Memory B cell (primary cell): ENCODE measurements at regions not wholly inside any gene's neighbourhood (a gene's known extent, or its start where the extent isn't known, plus 50 kb on each side); places are given as distances from the start of the nearest gene placed in this dataset.

ENCODE experiments used
- ATAC-seq: fragments of 150-1000 bp; cut with Tn5 transposase; 2 replicates; pipeline ENCODE4 v1.10.0; 2021; ENCODE audit warnings: low read depth, mild to moderate bottlenecking, moderate library complexity
- DNase-seq, 2 donors: peaks; one replicate each; pipeline ENCODE4 v3.0.0; 2022; ENCODE audit warnings: low spot score in 2 of 2
- H3K27ac Mint-ChIP-seq: one replicate; pipeline ENCODE4 v1.8.0; 2022; ENCODE audit warnings: mild to moderate bottlenecking, moderate library complexity, mixed read lengths
- H3K27me3 Mint-ChIP-seq: one replicate; pipeline ENCODE4 v1.8.0; 2022; ENCODE audit warnings: mixed read lengths
- H3K36me3 Mint-ChIP-seq: one replicate; pipeline ENCODE4 v1.8.0; 2022; ENCODE audit warnings: mild to moderate bottlenecking, mixed read lengths
- H3K4me1 Mint-ChIP-seq: one replicate; pipeline ENCODE4 v1.8.0; 2022; ENCODE audit warnings: mixed read lengths
- H3K4me3 Mint-ChIP-seq: one replicate; pipeline ENCODE4 v1.8.0; 2022; ENCODE audit warnings: mild to moderate bottlenecking, moderate library complexity, mixed read lengths
- H3K9me3 Mint-ChIP-seq: one replicate; pipeline ENCODE4 v1.8.0; 2022; ENCODE audit warnings: mixed read lengths

DNA sequence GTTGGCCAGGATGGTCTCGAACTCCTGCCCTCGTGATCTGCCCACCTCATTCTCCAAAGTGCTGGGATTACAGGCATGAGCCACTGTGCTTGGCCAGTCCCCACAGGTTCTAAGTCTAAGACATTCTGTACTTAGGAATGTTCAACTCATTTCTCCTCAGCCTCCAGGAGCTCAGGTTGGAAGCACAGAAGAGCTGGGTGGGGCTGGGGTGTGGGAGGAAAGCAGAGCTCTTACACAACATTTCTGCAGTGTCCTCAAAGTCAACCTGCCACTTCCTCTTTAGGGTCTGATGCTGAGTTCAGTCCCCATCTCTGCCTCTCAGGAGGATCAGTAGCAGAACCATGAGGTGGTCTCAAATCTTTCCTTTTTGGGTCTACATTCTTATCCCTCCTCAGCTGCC is 75.5 kb downstream of the MRPL46 start:
- peaks cover 3% of the 10 kb centered on the region for H3K27me3 Mint-ChIP-seq
- peaks cover 3% of the 10 kb centered on the region for H3K4me1 Mint-ChIP-seq
- H3K9me3 Mint-ChIP-seq, result no peaks in the 10 kb centered on the region
- no peak for DNase-seq
- no peaks in the 10 kb centered on the region for H3K36me3 Mint-ChIP-seq
- no peak overlapping the region for H3K27ac Mint-ChIP-seq
- H3K4me3 Mint-ChIP-seq, result no peak overlapping the region
- no peak for ATAC-seq

- Mint-ChIP-seq H3K36me3 (no peaks in the 10 kb centered on the region), H3K27ac (no peak overlapping the region)
Observed at GRCh38 chr15:88391006-88391405, 76.2 kb downstream of the MRPL46 start.

GRCh38 chr15:88390164-88390901 is 76.9 kb downstream of the MRPL46 start:
- no peak for ATAC-seq
- Mint-ChIP-seq H3K9me3 (no peaks in the 10 kb centered on the region), H3K36me3 (no peaks in the 10 kb centered on the region), H3K4me1 (peaks cover 3% of the 10 kb centered on the region), H3K27ac (no peak overlapping the region), H3K27me3 (peaks cover 3% of the 10 kb centered on the region), H3K4me3 (no peak overlapping the region)
- no peak for DNase-seq

More at GRCh38 chr15:88391006-88391405, 76.2 kb downstream of the MRPL46 start:
- no peaks in the 10 kb centered on the region for H3K9me3 Mint-ChIP-seq
- H3K4me3 Mint-ChIP-seq, result no peak overlapping the region
- no peak for DNase-seq
- ATAC-seq, result no peak
- peaks cover 3% of the 10 kb centered on the region for H3K4me1 Mint-ChIP-seq
- H3K27me3 Mint-ChIP-seq, result peaks cover 3% of the 10 kb centered on the region

GRCh38 chr15:88389120-88389519 is 78.1 kb downstream of the MRPL46 start:
- Mint-ChIP-seq H3K4me1 (peaks cover 3% of the 10 kb centered on the region), H3K9me3 (peaks cover 2% of the 10 kb centered on the region), H3K27me3 (peaks cover 7% of the 10 kb centered on the region), H3K27ac (no peak overlapping the region), H3K4me3 (no peak overlapping the region), H3K36me3 (no peaks in the 10 kb centered on the region)
- DNase-seq (no peak), ATAC-seq (no peak)

DNA sequence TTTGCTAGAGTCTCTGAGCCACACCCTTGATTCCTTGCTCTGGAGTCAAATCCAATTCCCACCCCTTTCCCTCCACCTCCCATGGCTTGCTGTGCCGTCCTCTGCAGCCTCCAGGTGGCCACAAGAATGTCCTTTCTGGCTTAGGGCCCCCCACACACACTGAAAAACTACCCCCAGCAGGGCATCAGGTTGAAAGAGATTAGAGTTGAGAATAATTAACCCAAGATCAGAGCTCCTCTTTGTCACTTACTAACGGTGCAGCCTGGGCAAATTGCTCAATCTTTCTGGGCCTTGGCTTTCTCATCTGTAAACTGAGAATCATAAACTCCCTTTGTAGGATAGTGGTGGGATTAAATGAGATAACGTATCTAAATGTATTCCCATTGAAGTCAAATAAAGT is 78.5 kb downstream of the MRPL46 start:
- no peak overlapping the region for H3K27ac Mint-ChIP-seq

GRCh38 chr15:88385078-88385700 is 82.0 kb downstream of the MRPL46 start:
- H3K27ac Mint-ChIP-seq, result no peak overlapping the region
- peaks cover 2% of the 10 kb centered on the region for H3K9me3 Mint-ChIP-seq
- no peak for ATAC-seq
- no peak overlapping the region for H3K4me3 Mint-ChIP-seq
- H3K4me1 Mint-ChIP-seq, result no peaks in the 10 kb centered on the region
- no peak for DNase-seq
- peaks cover 4% of the 10 kb centered on the region for H3K27me3 Mint-ChIP-seq
- no peaks in the 10 kb centered on the region for H3K36me3 Mint-ChIP-seq

More for the DNA sequence above, 78.5 kb downstream of the MRPL46 start:
- ATAC-seq, result no peak
- peaks cover under 1% of the 10 kb centered on the region for H3K4me1 Mint-ChIP-seq
- no peak for DNase-seq
- no peak overlapping the region for H3K4me3 Mint-ChIP-seq
- H3K36me3 Mint-ChIP-seq, result no peaks in the 10 kb centered on the region
- peaks cover 2% of the 10 kb centered on the region for H3K9me3 Mint-ChIP-seq
- peaks cover 4% of the 10 kb centered on the region for H3K27me3 Mint-ChIP-seq

DNA sequence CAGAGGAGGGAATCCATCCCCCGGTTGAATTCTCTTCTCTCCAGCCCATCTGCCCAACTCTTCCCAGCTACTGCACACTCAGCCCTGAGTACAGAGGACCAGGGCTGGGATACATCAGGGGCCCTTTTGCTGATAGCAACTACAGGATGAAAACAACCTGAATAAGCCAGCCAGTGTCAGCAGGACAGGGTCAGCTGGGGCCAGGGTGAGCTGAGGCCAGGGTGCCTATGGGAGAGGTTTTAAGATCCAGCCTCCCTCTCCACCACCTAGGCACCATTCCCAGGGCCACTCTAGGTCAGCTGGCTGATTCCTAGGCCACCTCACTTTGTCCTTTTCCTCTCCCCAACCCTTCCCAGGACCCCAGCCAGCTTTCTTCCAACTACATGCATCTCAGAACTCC is 83.8 kb downstream of the MRPL46 start:
- DNase-seq, result no peak
- H3K27me3 Mint-ChIP-seq, result peaks cover 4% of the 10 kb centered on the region
- H3K27ac Mint-ChIP-seq, result no peak overlapping the region
- H3K9me3 Mint-ChIP-seq, result peaks cover 2% of the 10 kb centered on the region
- no peaks in the 10 kb centered on the region for H3K4me1 Mint-ChIP-seq
- ATAC-seq, result no peak
- no peak overlapping the region for H3K4me3 Mint-ChIP-seq
- H3K36me3 Mint-ChIP-seq, result no peaks in the 10 kb centered on the region

DNA sequence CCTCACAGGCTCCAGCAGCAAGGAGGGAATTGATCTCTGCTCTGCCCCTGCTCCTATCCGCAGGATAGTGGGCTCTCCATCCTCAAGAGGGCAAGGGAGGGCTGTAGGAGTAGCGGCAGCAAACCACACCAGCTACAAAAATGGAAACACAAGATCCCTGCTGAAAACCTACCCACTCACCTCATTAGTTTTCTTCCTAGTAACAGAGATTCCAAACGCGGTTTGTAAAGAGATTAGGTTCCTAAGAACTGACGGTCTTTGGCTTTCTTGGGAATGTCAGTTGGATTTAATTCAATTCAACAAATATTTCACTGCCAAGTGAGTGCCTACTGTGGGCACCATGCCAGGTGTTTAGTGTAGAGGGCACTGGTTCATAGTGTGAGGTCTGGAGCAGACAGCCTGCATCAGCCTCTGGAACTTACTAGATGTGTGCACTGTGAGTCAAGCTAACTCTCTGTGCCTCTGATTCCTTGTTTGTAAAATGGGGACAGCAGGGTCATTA is 84.7 kb downstream of the MRPL46 start:
- DNase-seq, result no peak
- no peak overlapping the region for H3K27ac Mint-ChIP-seq
- no peaks in the 10 kb centered on the region for H3K36me3 Mint-ChIP-seq
- no peak for ATAC-seq
- H3K9me3 Mint-ChIP-seq, result peaks cover 2% of the 10 kb centered on the region
- H3K4me3 Mint-ChIP-seq, result no peak overlapping the region
- H3K27me3 Mint-ChIP-seq, result peaks cover 4% of the 10 kb centered on the region
- H3K4me1 Mint-ChIP-seq, result no peaks in the 10 kb centered on the region

DNA sequence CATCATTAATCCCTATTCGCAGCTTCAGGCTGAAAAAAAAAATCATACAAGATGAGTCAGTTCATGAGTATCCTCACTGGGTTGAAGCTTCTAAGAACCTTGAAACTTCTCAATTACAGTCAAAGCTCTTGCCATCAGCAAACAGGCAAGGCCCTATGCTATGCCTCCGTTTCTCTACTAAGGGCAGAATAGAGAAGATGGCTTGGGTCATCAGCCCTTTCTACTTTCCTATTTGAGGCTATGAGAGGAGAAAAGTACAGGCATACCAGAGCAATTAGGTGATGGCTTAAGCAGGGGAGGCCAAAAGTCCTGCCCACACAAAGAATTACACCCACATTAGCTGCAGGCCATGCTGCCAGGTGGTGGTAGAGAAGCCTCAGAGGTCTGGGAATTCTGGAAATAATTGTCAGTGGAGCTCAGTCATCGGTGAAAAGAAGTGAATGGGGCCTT is 89.0 kb downstream of the MRPL46 start:
- Mint-ChIP-seq H3K4me1 (no peaks in the 10 kb centered on the region), H3K9me3 (no peaks in the 10 kb centered on the region), H3K27me3 (peaks cover 6% of the 10 kb centered on the region), H3K27ac (no peak overlapping the region), H3K4me3 (no peak overlapping the region), H3K36me3 (no peaks in the 10 kb centered on the region)
- DNase-seq, result no peak
- no peak for ATAC-seq

DNA sequence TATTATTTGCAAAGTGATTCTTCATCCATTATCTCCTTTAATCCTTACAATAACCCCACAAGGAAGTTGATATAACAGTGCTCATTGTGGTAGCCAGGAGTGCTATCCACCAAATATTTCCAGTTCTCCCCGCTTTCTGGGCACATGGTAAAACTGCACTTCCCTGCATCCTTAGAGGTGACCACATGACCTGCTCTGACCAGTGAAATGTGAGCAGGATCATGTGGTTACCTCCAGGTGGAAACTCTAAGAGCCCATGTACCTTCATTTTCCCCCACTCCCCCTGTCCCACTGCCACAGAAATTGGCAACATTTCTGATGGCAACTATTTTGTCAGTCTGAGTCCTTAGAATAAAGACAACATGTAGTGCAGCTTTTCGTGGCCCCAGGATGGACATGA is 89.7 kb downstream of the MRPL46 start:
- ATAC-seq (no peak), DNase-seq (no peak)
- Mint-ChIP-seq H3K4me1 (no peaks in the 10 kb centered on the region), H3K36me3 (no peaks in the 10 kb centered on the region), H3K27me3 (peaks cover 6% of the 10 kb centered on the region), H3K9me3 (no peaks in the 10 kb centered on the region), H3K4me3 (no peak overlapping the region), H3K27ac (no peak overlapping the region)

- no peak overlapping the region for H3K4me3 Mint-ChIP-seq
- peaks cover 7% of the 10 kb centered on the region for H3K27me3 Mint-ChIP-seq
- no peak for ATAC-seq
- H3K36me3 Mint-ChIP-seq, result no peaks in the 10 kb centered on the region
- H3K9me3 Mint-ChIP-seq, result no peaks in the 10 kb centered on the region
- no peaks in the 10 kb centered on the region for H3K4me1 Mint-ChIP-seq
- H3K27ac Mint-ChIP-seq, result no peak overlapping the region
- no peak for DNase-seq
Observed at GRCh38 chr15:88376574-88377174, 90.5 kb downstream of the MRPL46 start.

DNA sequence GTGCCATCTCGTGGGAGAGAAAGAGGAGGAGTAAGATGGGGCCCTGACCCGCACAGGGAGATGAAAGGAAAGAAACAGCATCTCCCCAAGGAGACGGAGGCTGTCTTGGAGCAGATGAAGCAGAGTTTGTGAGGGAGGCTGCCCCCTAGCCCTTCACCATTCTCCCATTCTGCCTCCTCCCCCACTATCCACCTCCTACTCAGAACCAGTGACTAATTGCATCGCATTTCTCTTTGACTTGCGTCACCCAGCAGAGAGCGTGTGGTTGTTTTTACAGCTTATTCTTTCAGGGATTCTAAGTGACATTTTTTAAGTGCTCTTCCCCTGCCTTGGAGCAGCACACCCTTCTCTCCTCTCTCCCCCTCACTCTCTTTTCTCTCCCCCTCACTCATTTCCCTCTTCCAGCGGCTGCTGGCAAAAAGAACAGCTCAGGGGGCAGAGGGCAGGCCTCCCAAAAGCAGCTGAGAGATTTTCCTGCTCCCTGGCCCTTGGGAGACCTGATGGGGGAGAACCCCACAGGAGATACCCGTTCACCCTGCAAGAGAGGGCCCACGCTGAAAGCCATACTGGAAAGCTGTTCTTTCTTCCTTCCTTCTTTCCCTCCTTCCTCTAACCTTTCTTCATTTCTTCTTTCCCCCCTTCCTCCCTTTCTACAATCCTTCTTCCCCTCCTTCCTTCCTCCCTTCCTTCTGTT is 91.8 kb downstream of the MRPL46 start:
- no peaks in the 10 kb centered on the region for H3K9me3 Mint-ChIP-seq
- DNase-seq (no peak), ATAC-seq (no peak)
- H3K4me3 Mint-ChIP-seq, result no peak overlapping the region
- H3K4me1 Mint-ChIP-seq, result no peaks in the 10 kb centered on the region
- peaks cover 7% of the 10 kb centered on the region for H3K27me3 Mint-ChIP-seq
- H3K36me3 Mint-ChIP-seq, result no peaks in the 10 kb centered on the region
- no peak overlapping the region for H3K27ac Mint-ChIP-seq

DNA sequence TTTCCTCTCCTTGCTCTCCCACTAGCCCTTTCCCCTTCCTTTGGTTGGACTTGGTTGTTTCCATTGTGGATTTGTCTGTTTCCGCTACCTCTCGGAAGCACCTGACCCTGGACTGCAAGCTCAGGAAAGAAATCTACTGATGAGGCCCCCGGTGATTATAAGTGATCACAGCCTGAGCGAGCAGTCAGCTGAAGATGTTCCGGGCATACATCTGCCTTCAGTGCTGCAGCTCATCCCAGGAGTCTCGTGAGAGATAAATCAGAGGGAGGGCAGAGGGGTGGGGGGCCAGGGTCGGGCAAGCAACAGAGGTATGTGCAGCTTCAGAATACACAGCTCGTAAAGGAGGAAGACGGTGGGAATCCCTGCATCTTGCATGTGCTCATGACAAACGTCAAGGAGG is 102.1 kb downstream of the MRPL46 start:
- Mint-ChIP-seq H3K4me1 (no peaks in the 10 kb centered on the region), H3K27me3 (peaks cover 5% of the 10 kb centered on the region), H3K36me3 (no peaks in the 10 kb centered on the region), H3K4me3 (no peak overlapping the region), H3K27ac (no peak overlapping the region), H3K9me3 (peaks cover 1% of the 10 kb centered on the region)
- ATAC-seq, result no peak
- no peak for DNase-seq
